Lower lobe of right lung (tissue), 2 donors: ENCODE measurements at regions not wholly inside any gene's neighbourhood (a gene's known extent, or its start where the extent isn't known, plus 50 kb on each side); places are given as distances from the start of the nearest gene placed in this dataset.

Source experiments
- ATAC-seq, 2 donors: fragments of 200-7000 bp; cut with Tn5 transposase; one replicate each; pipeline ENCODE4 v1.9.1; 2020 to 2022; ENCODE audit warnings: mild to moderate bottlenecking in 2 of 2, moderate library complexity in 2 of 2
- DNase-seq: peaks from one replicate; pipeline ENCODE4 v3.0.0-alpha.2; 2020
- H3K27ac ChIP-seq: fragments of 200-600 bp; one replicate; pipeline ENCODE4 v1.8.0; 2022
- H3K27me3 ChIP-seq: fragments of 200-600 bp; one replicate; pipeline ENCODE4 v1.8.0; 2022; ENCODE audit warnings: low read depth
- H3K36me3 ChIP-seq: fragments of 200-600 bp; one replicate; pipeline ENCODE4 v1.8.0; 2022; ENCODE audit warnings: mild to moderate bottlenecking
- H3K4me1 ChIP-seq: fragments of 200-600 bp; one replicate; pipeline ENCODE4 v1.8.0; 2022
- H3K4me3 ChIP-seq: fragments of 200-600 bp; one replicate; pipeline ENCODE4 v1.8.0; 2022; ENCODE audit warnings: mild to moderate bottlenecking
- H3K9me3 ChIP-seq: fragments of 200-600 bp; one replicate; pipeline ENCODE4 v1.8.0; 2022
- CTCF ChIP-seq: fragments of 200-600 bp; IDR thresholded peaks from one replicate; pipeline ENCODE4 v1.8.0; 2022; ENCODE audit warnings: antibody characterized with exemption, mild to moderate bottlenecking
- intact Hi-C: fragments of 100-400 bp; cut with DNase I; formaldehyde crosslinking; loops from one replicate; pipeline ENCODE4 v1.11.0; 2022
- donor health status: DM: no; HTN: yes; CAD: no; lungs with severe emphysema.

GRCh38 chr7:118755067-118755625, 530.6 kb downstream of the ANKRD7 start:
- DNase-seq = no peak
- no peak for TF ChIP-seq CTCF
- intact Hi-C loops = no loop called here

GRCh38 chr7:118757066-118757465, 532.6 kb downstream of the ANKRD7 start:
- ATAC-seq = no peak
- no peak for DNase-seq
- H3K36me3 ChIP-seq = no peaks in the 10 kb centered on the region

More at GRCh38 chr7:118755067-118755625, 530.6 kb downstream of the ANKRD7 start:
- Histone ChIP-seq H3K36me3 (no peaks in the 10 kb centered on the region), H3K27ac (no peak overlapping the region), H3K4me3 (no peak overlapping the region), H3K9me3 (no peaks in the 10 kb centered on the region), H3K27me3 (no peaks in the 10 kb centered on the region), H3K4me1 (no peaks in the 10 kb centered on the region)
- ATAC-seq = no peak

GRCh38 chr7:118758582-118758981, 534.1 kb downstream of the ANKRD7 start:
- Histone ChIP-seq H3K27me3 (no peaks in the 10 kb centered on the region), H3K9me3 (no peaks in the 10 kb centered on the region), H3K27ac (no peak overlapping the region), H3K4me3 (no peak overlapping the region), H3K4me1 (no peaks in the 10 kb centered on the region), H3K36me3 (no peaks in the 10 kb centered on the region)
- intact Hi-C loops = no loop called here
- no peak for DNase-seq
- ATAC-seq = no peak
- no peak for TF ChIP-seq CTCF

More at GRCh38 chr7:118757066-118757465, 532.6 kb downstream of the ANKRD7 start:
- no peak for TF ChIP-seq CTCF
- H3K9me3 ChIP-seq = no peaks in the 10 kb centered on the region
- no peak overlapping the region for H3K4me3 ChIP-seq
- H3K27me3 ChIP-seq = no peaks in the 10 kb centered on the region
- no peaks in the 10 kb centered on the region for H3K4me1 ChIP-seq
- H3K27ac ChIP-seq = no peak overlapping the region
- intact Hi-C loops = no loop called here

GRCh38 chr7:118759921-118760320, 535.4 kb downstream of the ANKRD7 start:
- no peak for DNase-seq
- intact Hi-C loops = no loop called here
- H3K27ac ChIP-seq = no peak overlapping the region
- no peak overlapping the region for H3K4me3 ChIP-seq
- no peak for ATAC-seq
- H3K4me1 ChIP-seq = no peaks in the 10 kb centered on the region
- H3K9me3 ChIP-seq = no peaks in the 10 kb centered on the region
- no peak for TF ChIP-seq CTCF
- H3K36me3 ChIP-seq = no peaks in the 10 kb centered on the region
- no peaks in the 10 kb centered on the region for H3K27me3 ChIP-seq

- TF ChIP-seq CTCF = no peak
These were observed 537.9 kb downstream of the ANKRD7 start for GRCh38 chr7:118762451-118762850.

More at GRCh38 chr7:118762451-118762850, 537.9 kb downstream of the ANKRD7 start:
- DNase-seq = no peak
- ATAC-seq = no peak
- Histone ChIP-seq H3K27me3 (no peaks in the 10 kb centered on the region), H3K4me1 (no peaks in the 10 kb centered on the region), H3K9me3 (no peaks in the 10 kb centered on the region), H3K4me3 (no peak overlapping the region), H3K36me3 (no peaks in the 10 kb centered on the region), H3K27ac (no peak overlapping the region)
- intact Hi-C loops = no loop called here
